Osteoblast (primary cell): ENCODE measurements at regions not wholly inside any gene's neighbourhood (a gene's known extent, or its start where the extent isn't known, plus 50 kb on each side); places are given as distances from the start of the nearest gene placed in this dataset.

ENCODE experiments used
- DNase-seq: peaks from one replicate; pipeline ENCODE4 v3.0.0; 2011; ENCODE audit warnings: low spot score, mixed read lengths; ENCODE audit not compliant: insufficient read length; ENCODE audit errors: missing footprints
- H2AFZ ChIP-seq: 2 replicates; pipeline ENCODE4 v1.6.0; 2011; ENCODE audit warnings: mild to moderate bottlenecking, low read length
- H3K27ac ChIP-seq: 2 replicates; pipeline ENCODE4 v1.5.1; 2011; ENCODE audit warnings: mild to moderate bottlenecking, low read depth, low read length, moderate library complexity
- H3K27me3 ChIP-seq: 2 replicates; pipeline ENCODE4 v1.6.0; 2012; ENCODE audit warnings: mild to moderate bottlenecking, control low read depth, inconsistent platforms, low read length, moderate library complexity; ENCODE audit not compliant: insufficient read depth
- H3K36me3 ChIP-seq: 2 replicates; pipeline ENCODE4 v1.5.1; 2011; ENCODE audit warnings: mild to moderate bottlenecking, low read length, control low read depth, moderate library complexity; ENCODE audit not compliant: insufficient read depth
- H3K4me1 ChIP-seq: 2 replicates; pipeline ENCODE4 v1.5.1; 2011; ENCODE audit warnings: mild to moderate bottlenecking, low read length, control low read depth, moderate library complexity; ENCODE audit not compliant: insufficient read depth
- H3K4me2 ChIP-seq: 2 replicates; pipeline ENCODE4 v1.6.0; 2011; ENCODE audit warnings: mild to moderate bottlenecking, low read length; ENCODE audit not compliant: insufficient read depth
- H3K4me3 ChIP-seq: fragments of 200-600 bp; sonication (generic); 3 replicates; pipeline ENCODE4 v1.5.1; 2012; ENCODE audit warnings: mild to moderate bottlenecking, low read length, inconsistent platforms; ENCODE audit not compliant: insufficient read depth
- H3K79me2 ChIP-seq: 2 replicates; pipeline ENCODE4 v1.6.0; 2012; ENCODE audit warnings: mild to moderate bottlenecking, low read length, control low read depth, inconsistent platforms; ENCODE audit not compliant: insufficient read depth
- H3K9me3 ChIP-seq: 2 replicates; pipeline ENCODE4 v1.5.1; 2011; ENCODE audit warnings: low read depth, low read length, control low read depth
- H4K20me1 ChIP-seq: 2 replicates; pipeline ENCODE4 v1.6.0; 2012; ENCODE audit warnings: mild to moderate bottlenecking, low read length, control low read depth; ENCODE audit not compliant: insufficient read depth
- CTCF ChIP-seq: IDR thresholded peaks from 2 replicates; pipeline ENCODE4 v1.5.1; 2011; ENCODE audit warnings: mild to moderate bottlenecking, low read depth, low read length, moderate library complexity; ENCODE audit errors: extremely low read depth

- TF ChIP-seq CTCF = no peak
- H3K9me3 ChIP-seq = no peaks in the 10 kb centered on the region
- no peak overlapping the region for H3K4me2 ChIP-seq
- H3K27me3 ChIP-seq = no peaks in the 10 kb centered on the region
- no peaks in the 10 kb centered on the region for H3K36me3 ChIP-seq
- H2AFZ ChIP-seq = no peak overlapping the region
- no peak for DNase-seq
- H3K27ac ChIP-seq = no peak overlapping the region
- H3K4me3 ChIP-seq = no peak overlapping the region
- H4K20me1 ChIP-seq = no peaks in the 10 kb centered on the region
- H3K79me2 ChIP-seq = no peaks in the 10 kb centered on the region
- no peaks in the 10 kb centered on the region for H3K4me1 ChIP-seq
Observed at GRCh38 chr7:25646726-25647413, 418.6 kb upstream of the NPVF start.

GRCh38 chr7:25647872-25648271, 419.6 kb upstream of the NPVF start:
- Histone ChIP-seq H3K4me2 (no peak overlapping the region), H2AFZ (no peak overlapping the region), H3K9me3 (no peaks in the 10 kb centered on the region), H3K4me3 (no peak overlapping the region), H3K4me1 (no peaks in the 10 kb centered on the region), H3K27ac (no peak overlapping the region), H3K79me2 (no peaks in the 10 kb centered on the region), H3K27me3 (no peaks in the 10 kb centered on the region), H4K20me1 (no peaks in the 10 kb centered on the region), H3K36me3 (no peaks in the 10 kb centered on the region)
- DNase-seq = no peak
- TF ChIP-seq CTCF = no peak

GRCh38 chr7:25652366-25652765, 424.1 kb upstream of the NPVF start:
- no peak overlapping the region for H3K27ac ChIP-seq
- H3K36me3 ChIP-seq = no peaks in the 10 kb centered on the region
- no peaks in the 10 kb centered on the region for H3K27me3 ChIP-seq
- DNase-seq = no peak
- no peak for TF ChIP-seq CTCF
- no peak overlapping the region for H3K4me3 ChIP-seq
- H3K79me2 ChIP-seq = no peaks in the 10 kb centered on the region
- H3K4me2 ChIP-seq = no peak overlapping the region
- no peaks in the 10 kb centered on the region for H3K4me1 ChIP-seq
- H4K20me1 ChIP-seq = no peaks in the 10 kb centered on the region
- H3K9me3 ChIP-seq = no peaks in the 10 kb centered on the region
- H2AFZ ChIP-seq = no peak overlapping the region

GRCh38 chr7:25653384-25653783, 425.1 kb upstream of the NPVF start:
- no peaks in the 10 kb centered on the region for H3K9me3 ChIP-seq
- TF ChIP-seq CTCF = no peak
- no peak overlapping the region for H2AFZ ChIP-seq
- H3K4me3 ChIP-seq = no peak overlapping the region
- no peak for DNase-seq
- H3K4me2 ChIP-seq = no peak overlapping the region
- no peaks in the 10 kb centered on the region for H3K79me2 ChIP-seq
- no peaks in the 10 kb centered on the region for H3K4me1 ChIP-seq
- H4K20me1 ChIP-seq = no peaks in the 10 kb centered on the region
- no peaks in the 10 kb centered on the region for H3K27me3 ChIP-seq
- H3K36me3 ChIP-seq = no peaks in the 10 kb centered on the region
- no peak overlapping the region for H3K27ac ChIP-seq
